ENCODE measurements at regions not wholly inside any gene's neighbourhood (a gene's known extent, or its start where the extent isn't known, plus 50 kb on each side); places are given as distances from the start of the nearest gene placed in this dataset.
"Not testable (repeated sequence)": the region's sequence is repeated elsewhere in the genome, so short reads cannot be mapped to it uniquely, and the experiment has no call there.

- no peak for DNase-seq (ENCODE audit: low spot score)
These were observed 84.6 kb upstream of the WDR72 start for GRCh38 chr15:53843869-53844569.

- DNase-seq (ENCODE audit: low spot score) = no peak
These were observed 83.7 kb upstream of the WDR72 start for GRCh38 chr15:53843166-53843565.

GRCh38 chr15:53841651-53842050, 82.2 kb upstream of the WDR72 start:
- no peak for DNase-seq (ENCODE audit: low spot score)

- no peak for DNase-seq (ENCODE audit: low spot score)
These were observed 81.2 kb upstream of the WDR72 start for GRCh38 chr15:53840681-53841080.

GRCh38 chr15:53837263-53837662, 77.8 kb upstream of the WDR72 start:
- no peak for DNase-seq (ENCODE audit: low spot score)

- DNase-seq (ENCODE audit: low spot score) = no peak
These were observed 77.2 kb upstream of the WDR72 start for GRCh38 chr15:53836618-53837017.

GRCh38 chr15:53835309-53835708, 75.8 kb upstream of the WDR72 start:
- no peak for DNase-seq (ENCODE audit: low spot score)

GRCh38 chr15:53834214-53834613, 74.8 kb upstream of the WDR72 start:
- DNase-seq (ENCODE audit: low spot score) = no peak

- DNase-seq (ENCODE audit: low spot score) = peak; percentile 11
These were observed 73.7 kb upstream of the WDR72 start for GRCh38 chr15:53833134-53833624.

- no peak for DNase-seq (ENCODE audit: low spot score)
These were observed 72.7 kb upstream of the WDR72 start for GRCh38 chr15:53831907-53832770.

- DNase-seq (ENCODE audit: low spot score) = no peak
These were observed 71.4 kb upstream of the WDR72 start for GRCh38 chr15:53830707-53831386.

- DNase-seq (ENCODE audit: low spot score) = no peak
These were observed 70.5 kb upstream of the WDR72 start for GRCh38 chr15:53829923-53830459.

- DNase-seq (ENCODE audit: low spot score) = no peak
These were observed 70.0 kb upstream of the WDR72 start for GRCh38 chr15:53829471-53829870.

- no peak for DNase-seq (ENCODE audit: low spot score)
These were observed 67.9 kb upstream of the WDR72 start for GRCh38 chr15:53827355-53827754.

- no peak for DNase-seq (ENCODE audit: low spot score)
These were observed 52.1 kb upstream of the WDR72 start for GRCh38 chr15:53811530-53811929.

- not testable (repeated sequence) for DNase-seq (ENCODE audit: low spot score)
These were observed 50.8 kb upstream of the WDR72 start for GRCh38 chr15:53810306-53810705.

All from globus pallidus (tissue), 1 donor.